ENCODE measurements at regions not wholly inside any gene's neighbourhood (a gene's known extent, or its start where the extent isn't known, plus 50 kb on each side); places are given as distances from the start of the nearest gene placed in this dataset.

- TF ChIP-seq, protein P1, sequence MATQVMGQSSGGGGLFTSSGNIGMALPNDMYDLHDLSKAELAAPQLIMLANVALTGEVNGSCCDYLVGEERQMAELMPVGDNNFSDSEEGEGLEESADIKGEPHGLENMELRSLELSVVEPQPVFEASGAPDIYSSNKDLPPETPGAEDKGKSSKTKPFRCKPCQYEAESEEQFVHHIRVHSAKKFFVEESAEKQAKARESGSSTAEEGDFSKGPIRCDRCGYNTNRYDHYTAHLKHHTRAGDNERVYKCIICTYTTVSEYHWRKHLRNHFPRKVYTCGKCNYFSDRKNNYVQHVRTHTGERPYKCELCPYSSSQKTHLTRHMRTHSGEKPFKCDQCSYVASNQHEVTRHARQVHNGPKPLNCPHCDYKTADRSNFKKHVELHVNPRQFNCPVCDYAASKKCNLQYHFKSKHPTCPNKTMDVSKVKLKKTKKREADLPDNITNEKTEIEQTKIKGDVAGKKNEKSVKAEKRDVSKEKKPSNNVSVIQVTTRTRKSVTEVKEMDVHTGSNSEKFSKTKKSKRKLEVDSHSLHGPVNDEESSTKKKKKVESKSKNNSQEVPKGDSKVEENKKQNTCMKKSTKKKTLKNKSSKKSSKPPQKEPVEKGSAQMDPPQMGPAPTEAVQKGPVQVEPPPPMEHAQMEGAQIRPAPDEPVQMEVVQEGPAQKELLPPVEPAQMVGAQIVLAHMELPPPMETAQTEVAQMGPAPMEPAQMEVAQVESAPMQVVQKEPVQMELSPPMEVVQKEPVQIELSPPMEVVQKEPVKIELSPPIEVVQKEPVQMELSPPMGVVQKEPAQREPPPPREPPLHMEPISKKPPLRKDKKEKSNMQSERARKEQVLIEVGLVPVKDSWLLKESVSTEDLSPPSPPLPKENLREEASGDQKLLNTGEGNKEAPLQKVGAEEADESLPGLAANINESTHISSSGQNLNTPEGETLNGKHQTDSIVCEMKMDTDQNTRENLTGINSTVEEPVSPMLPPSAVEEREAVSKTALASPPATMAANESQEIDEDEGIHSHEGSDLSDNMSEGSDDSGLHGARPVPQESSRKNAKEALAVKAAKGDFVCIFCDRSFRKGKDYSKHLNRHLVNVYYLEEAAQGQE (IDR thresholded peaks at IDR 0.05; ENCODE audit: low read depth) = no peak
- no peak for TF ChIP-seq SIN3A (IDR thresholded peaks at IDR 0.05; ENCODE audit: low read depth)
- no peak for TF ChIP-seq EZH2phosphoT487 (IDR thresholded peaks at IDR 0.05; ENCODE audit: borderline replicate concordance)
- no peak for TF ChIP-seq ZNF274 (IDR thresholded peaks at IDR 0.05; ENCODE audit: low read depth, low read length)
- TF ChIP-seq CBX3 (IDR thresholded peaks at IDR 0.05; ENCODE audit: low read depth) = no peak
- no peak for TF ChIP-seq SRF (IDR thresholded peaks at IDR 0.05; ENCODE audit: low read depth)
- TF ChIP-seq FOSL1 (IDR thresholded peaks at IDR 0.05; ENCODE audit: low read depth) = no peak
- TF ChIP-seq MAX (IDR thresholded peaks at IDR 0.05) = no peak
- no peak for TF ChIP-seq SP1 (IDR thresholded peaks at IDR 0.05; ENCODE audit: low read depth)
- TF ChIP-seq EGR1 (IDR thresholded peaks at IDR 0.05; ENCODE audit: low read depth) = no peak
- TF ChIP-seq ATF3 (IDR thresholded peaks at IDR 0.05) = no peak
These were observed 1235.2 kb downstream of the TBC1D22A start (continued) for GRCh38 chr22:47997612-47998011.

GRCh38 chr22:47997052-47997590 lies 1234.7 kb downstream of the TBC1D22A start:
- BruUV-seq (replicated peaks) = no TSS peak
- H3K4me2 ChIP-seq (ENCODE audit: low read length) = no peak overlapping the region
- ATAC-seq (no peak), DNase-seq (ENCODE audit: low read depth, low spot score) (no peak)
- CTCF ChIA-PET = no interaction called here
- POLR2A ChIA-PET = no interaction called here
- H3K4me1 ChIP-seq (ENCODE audit: control insufficient read depth in 1 of 2, insufficient read depth in 2 of 2, low read length in 2 of 2) = no peaks in the 10 kb centered on the region
- H2AFZ ChIP-seq (ENCODE audit: low read depth, low read length, poor library complexity, severe bottlenecking) = no peak overlapping the region
- H3K27me3 ChIP-seq (ENCODE audit: insufficient read depth, low read length) = no peaks in the 10 kb centered on the region
- H3K9me2 ChIP-seq (ENCODE audit: insufficient read depth) = no peaks in the 10 kb centered on the region
- H4K20me1 ChIP-seq (ENCODE audit: insufficient read depth) = no peaks in the 10 kb centered on the region
- H3K9ac ChIP-seq (ENCODE audit: low read length) = no peak overlapping the region
- H3K4me3 ChIP-seq (replicated peaks in 1 of 2; ENCODE audit: low read depth in 1 of 2, low read length in 2 of 2) = no peak overlapping the region
- H3K79me2 ChIP-seq (ENCODE audit: insufficient read depth, low read length) = no peaks in the 10 kb centered on the region
- no peaks in the 10 kb centered on the region; a peak in 2 of 4 replicates for H3K9me3 ChIP-seq (ENCODE audit: control insufficient read depth in 1 of 2, insufficient read depth in 1 of 2, low read depth in 1 of 2, low read length in 2 of 2)
- RAD21 ChIA-PET (ENCODE audit: low non-redundant PET in 1 of 2, low total read pairs in 2 of 2, uncharacterized antibody in 2 of 2, unreplicated experiment in 2 of 2) = no interaction called here
- intact Hi-C loops (cut with micrococcal nuclease) = no loop called here
- TF ChIP-seq EZH2 (IDR thresholded peaks at IDR 0.05) (no peak), ELF1 (IDR thresholded peaks at IDR 0.05; ENCODE audit: borderline replicate concordance, low read depth) (no peak), JUND (IDR thresholded peaks at IDR 0.05) (no peak), SIN3A (IDR thresholded peaks at IDR 0.05; ENCODE audit: low read depth) (no peak), EGR1 (IDR thresholded peaks at IDR 0.05; ENCODE audit: low read depth) (no peak)
- no peaks in the 10 kb centered on the region for H3K36me3 ChIP-seq (ENCODE audit: control insufficient read depth in 1 of 2, insufficient read depth in 2 of 2, low read length in 2 of 2)
- no peak overlapping the region for H3K27ac ChIP-seq (ENCODE audit: low read depth, low read length)
